ENCODE measurements at regions not wholly inside any gene's neighbourhood (a gene's known extent, or its start where the extent isn't known, plus 50 kb on each side); places are given as distances from the start of the nearest gene placed in this dataset.

DNA sequence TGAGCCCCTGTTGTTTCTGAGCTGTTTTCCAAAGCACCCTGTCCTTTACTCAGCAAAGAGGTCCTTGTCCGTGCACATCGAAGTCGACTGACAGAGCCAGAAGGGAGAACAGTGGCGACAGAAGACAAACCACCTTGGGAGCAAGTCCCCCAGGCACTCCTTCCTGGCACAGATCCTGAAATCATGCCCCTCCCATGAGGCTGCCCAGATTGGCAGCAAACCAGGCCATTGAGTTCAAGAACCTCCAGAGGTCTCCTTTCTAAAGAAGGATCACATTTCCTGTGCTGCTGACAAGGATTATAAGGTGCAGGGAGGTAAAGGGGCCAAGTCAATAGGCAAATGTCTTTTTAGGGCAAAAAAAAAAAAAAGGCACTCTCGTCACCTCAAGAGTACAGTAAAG lies 84.7 kb upstream of the HIVEP3 start:
- TF ChIP-seq PPARA (CRISPR knock-in tag; IDR thresholded peaks at IDR 0.05; ENCODE audit: borderline replicate concordance) (no peak), ESRRG (CRISPR knock-in tag; IDR thresholded peaks at IDR 0.05) (no peak), ZFP3 (CRISPR knock-in tag; IDR thresholded peaks at IDR 0.05) (no peak), CSDC2 (CRISPR knock-in tag; IDR thresholded peaks at IDR 0.05) (no peak), OSR1 (CRISPR knock-in tag; IDR thresholded peaks at IDR 0.05) (no peak), ZNF8 (CRISPR knock-in tag; IDR thresholded peaks at IDR 0.05) (no peak), ZNF70 (CRISPR knock-in tag; IDR thresholded peaks at IDR 0.05) (no peak), RARB (CRISPR knock-in tag; IDR thresholded peaks at IDR 0.05) (no peak), ZFP30 (CRISPR knock-in tag; IDR thresholded peaks at IDR 0.05) (no peak), TCF4 (CRISPR knock-in tag; IDR thresholded peaks at IDR 0.05; ENCODE audit: borderline replicate concordance) (no peak), ARNTL (CRISPR knock-in tag; IDR thresholded peaks at IDR 0.05; ENCODE audit: borderline replicate concordance, low read depth) (no peak), TOX (CRISPR knock-in tag; IDR thresholded peaks at IDR 0.05; ENCODE audit: borderline replicate concordance) (no peak), SNAI2 (CRISPR knock-in tag; IDR thresholded peaks at IDR 0.05) (no peak)
- TF ChIP-seq, protein P1, sequence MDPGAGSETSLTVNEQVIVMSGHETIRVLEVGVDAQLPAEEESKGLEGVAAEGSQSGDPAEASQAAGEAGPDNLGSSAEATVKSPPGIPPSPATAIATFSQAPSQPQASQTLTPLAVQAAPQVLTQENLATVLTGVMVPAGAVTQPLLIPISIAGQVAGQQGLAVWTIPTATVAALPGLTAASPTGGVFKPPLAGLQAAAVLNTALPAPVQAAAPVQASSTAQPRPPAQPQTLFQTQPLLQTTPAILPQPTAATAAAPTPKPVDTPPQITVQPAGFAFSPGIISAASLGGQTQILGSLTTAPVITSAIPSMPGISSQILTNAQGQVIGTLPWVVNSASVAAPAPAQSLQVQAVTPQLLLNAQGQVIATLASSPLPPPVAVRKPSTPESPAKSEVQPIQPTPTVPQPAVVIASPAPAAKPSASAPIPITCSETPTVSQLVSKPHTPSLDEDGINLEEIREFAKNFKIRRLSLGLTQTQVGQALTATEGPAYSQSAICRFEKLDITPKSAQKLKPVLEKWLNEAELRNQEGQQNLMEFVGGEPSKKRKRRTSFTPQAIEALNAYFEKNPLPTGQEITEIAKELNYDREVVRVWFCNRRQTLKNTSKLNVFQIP (CRISPR knock-in tag; IDR thresholded peaks at IDR 0.05; ENCODE audit: borderline replicate concordance, low read depth) = no peak
- TF ChIP-seq, protein P2, sequence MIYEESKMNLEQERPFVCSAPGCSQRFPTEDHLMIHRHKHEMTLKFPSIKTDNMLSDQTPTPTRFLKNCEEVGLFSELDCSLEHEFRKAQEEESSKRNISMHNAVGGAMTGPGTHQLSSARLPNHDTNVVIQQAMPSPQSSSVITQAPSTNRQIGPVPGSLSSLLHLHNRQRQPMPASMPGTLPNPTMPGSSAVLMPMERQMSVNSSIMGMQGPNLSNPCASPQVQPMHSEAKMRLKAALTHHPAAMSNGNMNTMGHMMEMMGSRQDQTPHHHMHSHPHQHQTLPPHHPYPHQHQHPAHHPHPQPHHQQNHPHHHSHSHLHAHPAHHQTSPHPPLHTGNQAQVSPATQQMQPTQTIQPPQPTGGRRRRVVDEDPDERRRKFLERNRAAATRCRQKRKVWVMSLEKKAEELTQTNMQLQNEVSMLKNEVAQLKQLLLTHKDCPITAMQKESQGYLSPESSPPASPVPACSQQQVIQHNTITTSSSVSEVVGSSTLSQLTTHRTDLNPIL (CRISPR knock-in tag; IDR thresholded peaks at IDR 0.05; ENCODE audit: low read depth) = no peak
- TF ChIP-seq, protein P3, sequence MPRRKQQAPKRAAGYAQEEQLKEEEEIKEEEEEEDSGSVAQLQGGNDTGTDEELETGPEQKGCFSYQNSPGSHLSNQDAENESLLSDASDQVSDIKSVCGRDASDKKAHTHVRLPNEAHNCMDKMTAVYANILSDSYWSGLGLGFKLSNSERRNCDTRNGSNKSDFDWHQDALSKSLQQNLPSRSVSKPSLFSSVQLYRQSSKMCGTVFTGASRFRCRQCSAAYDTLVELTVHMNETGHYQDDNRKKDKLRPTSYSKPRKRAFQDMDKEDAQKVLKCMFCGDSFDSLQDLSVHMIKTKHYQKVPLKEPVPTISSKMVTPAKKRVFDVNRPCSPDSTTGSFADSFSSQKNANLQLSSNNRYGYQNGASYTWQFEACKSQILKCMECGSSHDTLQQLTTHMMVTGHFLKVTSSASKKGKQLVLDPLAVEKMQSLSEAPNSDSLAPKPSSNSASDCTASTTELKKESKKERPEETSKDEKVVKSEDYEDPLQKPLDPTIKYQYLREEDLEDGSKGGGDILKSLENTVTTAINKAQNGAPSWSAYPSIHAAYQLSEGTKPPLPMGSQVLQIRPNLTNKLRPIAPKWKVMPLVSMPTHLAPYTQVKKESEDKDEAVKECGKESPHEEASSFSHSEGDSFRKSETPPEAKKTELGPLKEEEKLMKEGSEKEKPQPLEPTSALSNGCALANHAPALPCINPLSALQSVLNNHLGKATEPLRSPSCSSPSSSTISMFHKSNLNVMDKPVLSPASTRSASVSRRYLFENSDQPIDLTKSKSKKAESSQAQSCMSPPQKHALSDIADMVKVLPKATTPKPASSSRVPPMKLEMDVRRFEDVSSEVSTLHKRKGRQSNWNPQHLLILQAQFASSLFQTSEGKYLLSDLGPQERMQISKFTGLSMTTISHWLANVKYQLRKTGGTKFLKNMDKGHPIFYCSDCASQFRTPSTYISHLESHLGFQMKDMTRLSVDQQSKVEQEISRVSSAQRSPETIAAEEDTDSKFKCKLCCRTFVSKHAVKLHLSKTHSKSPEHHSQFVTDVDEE (CRISPR knock-in tag; IDR thresholded peaks at IDR 0.05) = no peak
- peak; percentile 53; the same call in 2 of the 3 replicates for ATAC-seq

DNA sequence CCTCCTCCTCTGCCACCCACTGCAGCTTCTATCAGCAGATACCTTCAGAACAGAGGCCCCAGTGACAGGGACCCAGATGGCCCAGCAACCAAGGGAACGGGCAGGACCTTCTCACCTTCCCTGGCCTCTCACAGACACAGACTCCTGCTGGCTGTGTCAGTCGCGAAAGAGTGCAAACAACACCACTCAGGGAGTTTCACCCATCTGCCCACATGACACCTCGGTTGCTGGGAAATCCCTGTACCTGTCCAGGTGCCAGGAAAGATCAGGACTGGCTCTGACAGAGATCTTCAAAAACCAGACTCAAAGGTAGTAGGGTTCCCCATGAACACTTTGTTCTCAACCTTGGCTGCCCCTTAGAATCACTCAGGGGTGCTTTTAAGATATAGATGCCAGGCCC lies 83.5 kb upstream of the HIVEP3 start:
- TF ChIP-seq RARB (CRISPR knock-in tag; IDR thresholded peaks at IDR 0.05) = no peak
- TF ChIP-seq ZNF565 (CRISPR knock-in tag; conservative IDR thresholded peaks at IDR 0.05; ENCODE audit: low read depth) = no peak
- TF ChIP-seq ZC3H10 (CRISPR knock-in tag; IDR thresholded peaks at IDR 0.05) = no peak
- TF ChIP-seq ZFP3 (CRISPR knock-in tag; IDR thresholded peaks at IDR 0.05) = no peak
- TF ChIP-seq, protein P3 (CRISPR knock-in tag; IDR thresholded peaks at IDR 0.05) = no peak
- no peak for TF ChIP-seq CSDC2 (CRISPR knock-in tag; IDR thresholded peaks at IDR 0.05)
- no peak for TF ChIP-seq ESRRG (CRISPR knock-in tag; IDR thresholded peaks at IDR 0.05)
- TF ChIP-seq, protein P4, sequence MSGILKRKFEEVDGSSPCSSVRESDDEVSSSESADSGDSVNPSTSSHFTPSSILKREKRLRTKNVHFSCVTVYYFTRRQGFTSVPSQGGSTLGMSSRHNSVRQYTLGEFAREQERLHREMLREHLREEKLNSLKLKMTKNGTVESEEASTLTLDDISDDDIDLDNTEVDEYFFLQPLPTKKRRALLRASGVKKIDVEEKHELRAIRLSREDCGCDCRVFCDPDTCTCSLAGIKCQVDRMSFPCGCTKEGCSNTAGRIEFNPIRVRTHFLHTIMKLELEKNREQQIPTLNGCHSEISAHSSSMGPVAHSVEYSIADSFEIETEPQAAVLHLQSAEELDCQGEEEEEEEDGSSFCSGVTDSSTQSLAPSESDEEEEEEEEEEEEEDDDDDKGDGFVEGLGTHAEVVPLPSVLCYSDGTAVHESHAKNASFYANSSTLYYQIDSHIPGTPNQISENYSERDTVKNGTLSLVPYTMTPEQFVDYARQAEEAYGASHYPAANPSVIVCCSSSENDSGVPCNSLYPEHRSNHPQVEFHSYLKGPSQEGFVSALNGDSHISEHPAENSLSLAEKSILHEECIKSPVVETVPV (CRISPR knock-in tag; IDR thresholded peaks at IDR 0.05) = no peak
- TF ChIP-seq OSR1 (CRISPR knock-in tag; IDR thresholded peaks at IDR 0.05) = no peak
- TF ChIP-seq ARNTL (CRISPR knock-in tag; IDR thresholded peaks at IDR 0.05; ENCODE audit: borderline replicate concordance, low read depth) = no peak
- TF ChIP-seq TOX (CRISPR knock-in tag; IDR thresholded peaks at IDR 0.05; ENCODE audit: borderline replicate concordance) = no peak
- no peak for TF ChIP-seq GLIS3 (CRISPR knock-in tag; IDR thresholded peaks at IDR 0.05)
- TF ChIP-seq, protein P1 (CRISPR knock-in tag; IDR thresholded peaks at IDR 0.05; ENCODE audit: borderline replicate concordance, low read depth) = no peak
- no peak for TF ChIP-seq PPARA (CRISPR knock-in tag; IDR thresholded peaks at IDR 0.05; ENCODE audit: borderline replicate concordance)
- TF ChIP-seq SNAI2 (CRISPR knock-in tag; IDR thresholded peaks at IDR 0.05) = no peak
- TF ChIP-seq ZNF8 (CRISPR knock-in tag; IDR thresholded peaks at IDR 0.05) = no peak
- no peak for TF ChIP-seq TCF4 (CRISPR knock-in tag; IDR thresholded peaks at IDR 0.05; ENCODE audit: borderline replicate concordance)
- no peak for TF ChIP-seq ISL1 (CRISPR knock-in tag; IDR thresholded peaks at IDR 0.05)
- TF ChIP-seq, protein P2 (CRISPR knock-in tag; IDR thresholded peaks at IDR 0.05; ENCODE audit: low read depth) = no peak
- TF ChIP-seq ZNF70 (CRISPR knock-in tag; IDR thresholded peaks at IDR 0.05) = no peak
- ATAC-seq = no peak

Measured in SK-N-SH treated with all-trans-retinoic acid at 6 μM for 48 hours (cell line).